OCI-LY7 (cell line): ENCODE measurements at regions not wholly inside any gene's neighbourhood (a gene's known extent, or its start where the extent isn't known, plus 50 kb on each side); places are given as distances from the start of the nearest gene placed in this dataset.

ENCODE experiments used
- CTCF ChIP-seq: fragments of 200-600 bp; sonication (generic); conservative IDR thresholded peaks from 2 replicates; pipeline ENCODE4 v1.5.1; 2014; ENCODE audit warnings: mild to moderate bottlenecking, antibody characterized with exemption, low read length, moderate library complexity, mixed read lengths
- EZH2phosphoT487 ChIP-seq: fragments of 200-600 bp; sonication (generic); IDR thresholded peaks from 2 replicates; pipeline ENCODE4 v1.6.1; 2018; ENCODE audit warnings: low read depth, borderline replicate concordance, mild to moderate bottlenecking, mixed run types, antibody characterized with exemption, low read length, moderate library complexity, mixed read lengths

GRCh38 chr5:58380655-58381054 is 79.2 kb downstream of the PLK2 start:
- no peak for TF ChIP-seq CTCF
- no peak for TF ChIP-seq EZH2phosphoT487
